Neural cell (in vitro differentiated cells): ENCODE measurements at regions not wholly inside any gene's neighbourhood (a gene's known extent, or its start where the extent isn't known, plus 50 kb on each side); places are given as distances from the start of the nearest gene placed in this dataset.
"Not testable (repeated sequence)": the region's sequence is repeated elsewhere in the genome, so short reads cannot be mapped to it uniquely, and the experiment has no call there.

Source experiments
- EP300 ChIP-seq: fragments of 450-650 bp; conservative IDR thresholded peaks from 2 replicates; pipeline ENCODE4 v1.6.1; 2014; ENCODE audit warnings: antibody characterized with exemption, mild to moderate bottlenecking, moderate library complexity; ENCODE audit not compliant: poor library complexity, severe bottlenecking
- EZH2 ChIP-seq: fragments of 200-600, 300-800 bp; shearing (Covaris generic), sonication (generic); IDR thresholded peaks from 2 replicates; pipeline ENCODE4 v1.6.1; 2014; ENCODE audit warnings: antibody characterized with exemption, low read length, borderline replicate concordance, mild to moderate bottlenecking; ENCODE audit not compliant: insufficient read depth, poor library complexity, severe bottlenecking

DNA sequence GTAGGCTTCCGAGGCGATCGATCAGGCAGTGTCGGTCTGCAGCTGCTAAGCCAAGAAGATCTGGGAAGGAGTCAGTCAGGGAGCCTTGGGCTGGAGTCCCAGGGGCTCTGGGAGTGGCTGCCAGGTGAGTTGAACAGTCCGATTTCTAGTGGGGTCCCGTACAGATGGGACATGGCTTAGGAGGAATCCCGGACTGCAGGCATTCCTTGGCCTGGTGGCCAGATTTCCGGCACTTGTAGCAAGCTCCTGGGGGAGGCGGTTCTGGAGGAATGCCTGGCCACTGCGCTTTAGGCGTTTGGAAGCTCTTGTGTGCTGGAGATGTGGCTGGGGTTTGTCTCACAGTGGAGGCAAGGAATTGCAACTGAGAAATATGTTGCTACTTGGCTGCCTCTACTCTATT, 64.3 kb upstream of the FAM90A1 start:
- not testable (repeated sequence) for TF ChIP-seq EZH2, EP300
